H9 (cell line): ENCODE measurements at regions not wholly inside any gene's neighbourhood (a gene's known extent, or its start where the extent isn't known, plus 50 kb on each side); places are given as distances from the start of the nearest gene placed in this dataset.

ENCODE experiments used
- DNase-seq: peaks from one replicate; pipeline ENCODE4 v3.0.0-alpha.2; 2017
- H2AFZ ChIP-seq: one replicate; pipeline ENCODE4 v1.6.1; 2013; ENCODE audit warnings: mild to moderate bottlenecking, low read length, control low read depth, moderate library complexity
- H2AK5ac ChIP-seq: 2 replicates; pipeline ENCODE4 v1.6.1; 2013; ENCODE audit warnings: low read length, control low read depth, mixed read lengths; ENCODE audit not compliant: insufficient read length
- H2BK120ac ChIP-seq: one replicate; pipeline ENCODE4 v1.6.1; 2013; ENCODE audit warnings: low read depth, mild to moderate bottlenecking, low read length, control low read depth, inconsistent platforms; ENCODE audit not compliant: poor library complexity, severe bottlenecking
- H2BK12ac ChIP-seq: 2 replicates; pipeline ENCODE4 v1.6.1; 2013; ENCODE audit warnings: low read length, control low read depth, mixed read lengths, low read depth; ENCODE audit not compliant: insufficient read length
- H2BK15ac ChIP-seq: 2 replicates; pipeline ENCODE4 v1.6.1; 2013; ENCODE audit warnings: low read depth, low read length, control low read depth
- H2BK20ac ChIP-seq: one replicate; pipeline ENCODE4 v1.6.1; 2013; ENCODE audit warnings: low read depth, mild to moderate bottlenecking, low read length, control low read depth, inconsistent platforms; ENCODE audit not compliant: poor library complexity, severe bottlenecking
- H2BK5ac ChIP-seq: 2 replicates; pipeline ENCODE4 v1.6.1; 2013; ENCODE audit warnings: low read length, control low read depth, mixed read lengths; ENCODE audit not compliant: insufficient read length
- H3K14ac ChIP-seq: 2 replicates; pipeline ENCODE4 v1.6.1; 2013; ENCODE audit warnings: low read length, control low read depth; ENCODE audit not compliant: insufficient read depth
- H3K18ac ChIP-seq: 2 replicates; pipeline ENCODE4 v1.6.1; 2013; ENCODE audit warnings: low read depth, mild to moderate bottlenecking, mixed read lengths, low read length, control low read depth; ENCODE audit not compliant: insufficient read length
- H3K23ac ChIP-seq: 2 replicates; pipeline ENCODE4 v1.6.1; 2013; ENCODE audit warnings: low read length, control low read depth, mixed read lengths, low read depth; ENCODE audit not compliant: insufficient read length
- H3K23me2 ChIP-seq: 2 replicates; pipeline ENCODE4 v1.6.1; 2013; ENCODE audit warnings: low read depth, mild to moderate bottlenecking, mixed read lengths, low read length, control low read depth; ENCODE audit not compliant: insufficient read length, poor library complexity, severe bottlenecking
- H3K27ac ChIP-seq: 2 replicates; pipeline ENCODE4 v1.5.1; 2013; ENCODE audit warnings: low read length, control low read depth, mixed read lengths, low read depth; ENCODE audit not compliant: insufficient read length
- H3K27me3 ChIP-seq: 2 replicates; pipeline ENCODE4 v1.6.1; 2013; ENCODE audit warnings: low read length, control low read depth, inconsistent platforms; ENCODE audit not compliant: insufficient read depth
- H3K4ac ChIP-seq: 2 replicates; pipeline ENCODE4 v1.6.1; 2013; ENCODE audit warnings: low read depth, mild to moderate bottlenecking, control low read depth, inconsistent platforms, low read length, moderate library complexity
- H3K4me1 ChIP-seq: 2 replicates; pipeline ENCODE4 v1.6.1; 2013; ENCODE audit warnings: low read length, control low read depth, inconsistent platforms; ENCODE audit not compliant: insufficient read depth
- H3K4me2 ChIP-seq: 2 replicates; pipeline ENCODE4 v1.6.1; 2013; ENCODE audit warnings: low read length, control low read depth, mixed read lengths; ENCODE audit not compliant: insufficient read length, insufficient read depth
- H3K56ac ChIP-seq: 2 replicates; pipeline ENCODE4 v1.6.1; 2013; ENCODE audit warnings: low read depth, mild to moderate bottlenecking, mixed read lengths, low read length, control low read depth; ENCODE audit not compliant: insufficient read length
- H3K79me1 ChIP-seq: 2 replicates; pipeline ENCODE4 v1.6.1; 2013; ENCODE audit warnings: low read depth, mild to moderate bottlenecking, moderate library complexity, low read length, control low read depth, inconsistent platforms; ENCODE audit not compliant: insufficient read depth, poor library complexity, severe bottlenecking
- H3K79me2 ChIP-seq: 2 replicates; pipeline ENCODE4 v1.6.1; 2013; ENCODE audit warnings: low read length, control low read depth, inconsistent platforms; ENCODE audit not compliant: insufficient read depth
- H3K9ac ChIP-seq: 2 replicates; pipeline ENCODE4 v1.6.1; 2013; ENCODE audit warnings: low read length, control low read depth, mixed read lengths; ENCODE audit not compliant: insufficient read length; ENCODE audit errors: extremely low read depth
- H3K9me3 ChIP-seq: one replicate; pipeline ENCODE4 v1.6.1; 2013; ENCODE audit warnings: low read depth, low read length, inconsistent platforms; ENCODE audit not compliant: control insufficient read depth
- H3T11ph ChIP-seq: one replicate; pipeline ENCODE4 v1.6.1; 2013; ENCODE audit warnings: mild to moderate bottlenecking, low read length, control low read depth, inconsistent platforms
- H4K20me1 ChIP-seq: one replicate; pipeline ENCODE4 v1.6.1; 2013; ENCODE audit not compliant: control insufficient read depth, insufficient read length, insufficient read depth
- H4K5ac ChIP-seq: 2 replicates; pipeline ENCODE4 v1.6.1; 2013; ENCODE audit warnings: low read depth, mild to moderate bottlenecking, mixed read lengths, low read length, control low read depth; ENCODE audit not compliant: insufficient read length
- H4K8ac ChIP-seq: replicated peaks from 2 replicates; pipeline ENCODE4 v1.6.1; 2013; ENCODE audit warnings: low read length, control low read depth, mixed read lengths, low read depth; ENCODE audit not compliant: insufficient read length
- H4K91ac ChIP-seq: 2 replicates; pipeline ENCODE4 v1.6.1; 2013; ENCODE audit warnings: low read depth, mild to moderate bottlenecking, moderate library complexity, mixed read lengths, low read length, control low read depth; ENCODE audit not compliant: insufficient read length
- H3K27ac Mint-ChIP-seq, 3 experiments: 2 replicates in 2 of 3; 3 replicates in 1 of 3; pipeline ENCODE4 v1.8.0; 2020 to 2021; ENCODE audit warnings: mixed read lengths in 3 of 3, mild to moderate bottlenecking in 1 of 3, moderate library complexity in 1 of 3
- H3K27me3 Mint-ChIP-seq: 2 replicates; pipeline ENCODE4 v1.8.0; 2021; ENCODE audit warnings: low read depth, mild to moderate bottlenecking, moderate library complexity, mixed read lengths
- H3K36me3 Mint-ChIP-seq, 3 experiments: 2 replicates in 2 of 3; 3 replicates in 1 of 3; pipeline ENCODE4 v1.8.0; 2020 to 2021; ENCODE audit warnings: low read depth in 3 of 3, mixed read lengths in 3 of 3; ENCODE audit not compliant: insufficient read depth in 1 of 3
- H3K4me1 Mint-ChIP-seq, 2 experiments: 2 replicates each; pipeline ENCODE4 v1.8.0; 2020; ENCODE audit warnings: mixed read lengths in 2 of 2
- H3K4me3 Mint-ChIP-seq, 2 experiments: 2 replicates in 1 of 2; 3 replicates in 1 of 2; pipeline ENCODE4 v1.8.0; 2020 to 2021; ENCODE audit warnings: mild to moderate bottlenecking in 2 of 2, mixed read lengths in 2 of 2, moderate library complexity in 1 of 2
- H3K9me3 Mint-ChIP-seq, 2 experiments: 2 replicates in 1 of 2; 3 replicates in 1 of 2; pipeline ENCODE4 v1.8.0; 2020; ENCODE audit warnings: mild to moderate bottlenecking in 2 of 2, mixed read lengths in 2 of 2, moderate library complexity in 1 of 2
- CTCF ChIP-seq: fragments of 200-600 bp; sonication (generic); conservative IDR thresholded peaks from 3 replicates; pipeline ENCODE4 v1.8.0; 2021; ENCODE audit warnings: antibody characterized with exemption, mild to moderate bottlenecking
- WGBS: extraction: QIAGEN DNeasy Blood & Tissue Kit; methylation state at CpG from one replicate; pipeline ENCODE4 v1.1.7; 2013; ENCODE audit warnings: missing lambda C conversion rate, low lambda C conversion rate, mixed read lengths; ENCODE audit not compliant: insufficient read length; ENCODE audit errors: extremely low coverage; 5-methylcytosine and 5-hydroxymethylcytosine counted together

- no peaks in the 10 kb centered on the region for H3K79me2 ChIP-seq
- no peaks in the 10 kb centered on the region for H3K4me1 Mint-ChIP-seq
- H3K18ac ChIP-seq: no peak overlapping the region
These were observed 254.7 kb downstream of the EDEM1 start for GRCh38 chr3:5442106-5442785.

More at GRCh38 chr3:5442106-5442785, 254.7 kb downstream of the EDEM1 start:
- Histone ChIP-seq H3K23me2 (no peaks in the 10 kb centered on the region), H3K4me2 (no peak overlapping the region), H3K23ac (no peak overlapping the region), H3K4me1 (no peaks in the 10 kb centered on the region), H4K20me1 (no peaks in the 10 kb centered on the region), H3K9ac (no peak overlapping the region), H3K56ac (no peak overlapping the region), H2AFZ (no peak overlapping the region), H2BK5ac (no peak overlapping the region), H3K79me1 (no peaks in the 10 kb centered on the region), H3K27me3 (no peaks in the 10 kb centered on the region), H2BK120ac (no peak overlapping the region), H4K91ac (no peak overlapping the region), H2BK20ac (no peak overlapping the region), H4K5ac (no peak overlapping the region), H3K4ac (no peak overlapping the region), H2AK5ac (no peak overlapping the region), H3K9me3 (no peaks in the 10 kb centered on the region), H3K14ac (no peak overlapping the region), H2BK15ac (no peak overlapping the region), H3K27ac (no peak overlapping the region), H3T11ph (no peak overlapping the region), H2BK12ac (no peak overlapping the region), H4K8ac (no peak overlapping the region)
- no peak for TF ChIP-seq CTCF
- no CpG with 5 or more reads among the region's 4 CpGs for WGBS
- Mint-ChIP-seq H3K36me3 (no peaks in the 10 kb centered on the region; a peak in 1 of 7 replicates), H3K27me3 (no peaks in the 10 kb centered on the region; the same call in 1 of the 2 replicates), H3K27ac (no peak overlapping the region), H3K4me3 (no peak overlapping the region), H3K9me3 (no peaks in the 10 kb centered on the region)
- no peak for DNase-seq
